Activated CD4-positive, alpha-beta T cell treated with anti-CD3 and anti-CD28 coated beads, Interleukin-2, amount 50 U/mL, for 1 hour (primary cell): ENCODE measurements at regions not wholly inside any gene's neighbourhood (a gene's known extent, or its start where the extent isn't known, plus 50 kb on each side); places are given as distances from the start of the nearest gene placed in this dataset.
"Not testable (repeated sequence)": the region's sequence is repeated elsewhere in the genome, so short reads cannot be mapped to it uniquely, and the experiment has no call there.

ENCODE experiments used
- DNase-seq: peaks from one replicate; pipeline ENCODE4 v3.0.0-alpha.2; 2020

- no peak for DNase-seq
Measured at GRCh38 chr4:164116286-164116685, 621.8 kb downstream of the TMA16 start.

- DNase-seq = no peak
Measured at GRCh38 chr4:164134388-164134787, 619.5 kb upstream of the SMIM31 start.

- DNase-seq = no peak
Measured at GRCh38 chr4:164136180-164136616, 617.7 kb upstream of the SMIM31 start.

- no peak for DNase-seq
Measured at GRCh38 chr4:164138521-164138920, 615.4 kb upstream of the SMIM31 start.

GRCh38 chr4:164139291-164139690 is 614.6 kb upstream of the SMIM31 start:
- no peak for DNase-seq

- DNase-seq = not testable (repeated sequence)
Measured at GRCh38 chr4:164141755-164142375, 612.1 kb upstream of the SMIM31 start.

- DNase-seq = no peak
Measured at GRCh38 chr4:164154416-164154815, 599.5 kb upstream of the SMIM31 start.

- no peak for DNase-seq
Measured at GRCh38 chr4:164169591-164169990, 584.3 kb upstream of the SMIM31 start.

GRCh38 chr4:164177153-164177552 is 576.8 kb upstream of the SMIM31 start:
- no peak for DNase-seq

GRCh38 chr4:164177753-164178152 is 576.2 kb upstream of the SMIM31 start:
- no peak for DNase-seq

- no peak for DNase-seq
Measured at GRCh38 chr4:164188236-164188635, 565.7 kb upstream of the SMIM31 start.

- DNase-seq = no peak
Measured at GRCh38 chr4:164192844-164193243, 561.1 kb upstream of the SMIM31 start.

- no peak for DNase-seq
Measured at GRCh38 chr4:164193676-164194075, 560.3 kb upstream of the SMIM31 start.

- DNase-seq = no peak
Measured at GRCh38 chr4:164197556-164197955, 556.4 kb upstream of the SMIM31 start.

GRCh38 chr4:164203476-164203875 is 550.5 kb upstream of the SMIM31 start:
- DNase-seq = no peak

- no peak for DNase-seq
Measured at GRCh38 chr4:164204434-164204833, 549.5 kb upstream of the SMIM31 start.

GRCh38 chr4:164207460-164207859 is 546.5 kb upstream of the SMIM31 start:
- DNase-seq = no peak

- DNase-seq = no peak
Measured at GRCh38 chr4:164210377-164210776, 543.6 kb upstream of the SMIM31 start.

- DNase-seq = no peak
Measured at GRCh38 chr4:164212134-164212533, 541.8 kb upstream of the SMIM31 start.

- no peak for DNase-seq
Measured at GRCh38 chr4:164212714-164213113, 541.2 kb upstream of the SMIM31 start.

GRCh38 chr4:164215113-164215741 is 538.7 kb upstream of the SMIM31 start:
- no peak for DNase-seq

- DNase-seq = no peak
Measured at GRCh38 chr4:164221631-164222030, 532.3 kb upstream of the SMIM31 start.

- DNase-seq = no peak
Measured at GRCh38 chr4:164224871-164225270, 529.1 kb upstream of the SMIM31 start.

GRCh38 chr4:164229255-164229654 is 524.7 kb upstream of the SMIM31 start:
- DNase-seq = no peak

- DNase-seq = no peak
Measured at GRCh38 chr4:164239433-164239832, 514.5 kb upstream of the SMIM31 start.
